OCI-LY3 (cell line): ENCODE measurements at regions not wholly inside any gene's neighbourhood (a gene's known extent, or its start where the extent isn't known, plus 50 kb on each side); places are given as distances from the start of the nearest gene placed in this dataset.

Experiments used
- CTCF ChIP-seq: fragments of 200-600, 300-600 bp; sonication (generic); IDR thresholded peaks from 2 replicates; pipeline ENCODE4 v1.5.1; 2014; ENCODE audit warnings: antibody characterized with exemption, low read length, low read depth
- EZH2phosphoT487 ChIP-seq: fragments of 200-600 bp; shearing (Covaris generic); IDR thresholded peaks from 2 replicates; pipeline ENCODE4 v1.6.1; 2018; ENCODE audit warnings: antibody characterized with exemption, mixed run types, low read depth

DNA sequence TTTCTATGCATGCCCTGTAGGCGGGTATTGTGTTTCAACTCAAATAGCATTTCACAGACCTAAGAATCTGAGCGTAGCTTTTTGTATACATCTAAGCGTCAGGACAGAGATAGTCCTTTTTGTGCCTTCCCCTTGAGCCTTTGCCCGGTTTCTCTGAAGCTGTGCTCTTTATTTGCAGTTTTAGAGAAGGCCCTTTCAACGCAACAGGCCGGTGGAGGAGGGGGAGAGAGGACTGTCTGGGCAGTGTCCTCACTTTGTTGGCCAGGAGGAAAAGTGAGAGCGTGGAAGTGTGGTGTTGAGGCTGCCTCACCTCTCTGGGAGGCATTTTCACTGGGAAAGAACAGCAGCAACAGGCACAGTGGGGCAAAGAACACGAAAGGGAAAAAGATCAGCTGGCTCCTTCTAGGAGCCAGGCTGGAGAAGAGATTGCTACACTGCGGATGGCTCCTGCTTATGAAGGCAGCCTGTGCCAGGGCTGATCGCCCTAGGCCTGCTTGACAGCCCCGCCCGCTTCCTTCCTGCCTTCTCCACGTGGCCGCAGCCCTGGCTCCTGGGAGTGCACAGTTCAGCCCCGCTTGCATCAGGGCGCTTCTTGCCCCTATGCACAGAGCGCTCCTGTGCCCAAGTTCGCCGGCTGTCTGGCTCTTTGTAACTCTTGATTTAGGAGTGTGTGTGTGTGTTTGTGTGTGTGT lies 195.6 kb upstream of the POU3F3 start:
- TF ChIP-seq CTCF = no peak
- TF ChIP-seq EZH2phosphoT487 = no peak
